ENCODE measurements at regions not wholly inside any gene's neighbourhood (a gene's known extent, or its start where the extent isn't known, plus 50 kb on each side); places are given as distances from the start of the nearest gene placed in this dataset.
A peak's percentile ranks its signal among the peaks of the same experiment; 100 is the strongest.

DNA sequence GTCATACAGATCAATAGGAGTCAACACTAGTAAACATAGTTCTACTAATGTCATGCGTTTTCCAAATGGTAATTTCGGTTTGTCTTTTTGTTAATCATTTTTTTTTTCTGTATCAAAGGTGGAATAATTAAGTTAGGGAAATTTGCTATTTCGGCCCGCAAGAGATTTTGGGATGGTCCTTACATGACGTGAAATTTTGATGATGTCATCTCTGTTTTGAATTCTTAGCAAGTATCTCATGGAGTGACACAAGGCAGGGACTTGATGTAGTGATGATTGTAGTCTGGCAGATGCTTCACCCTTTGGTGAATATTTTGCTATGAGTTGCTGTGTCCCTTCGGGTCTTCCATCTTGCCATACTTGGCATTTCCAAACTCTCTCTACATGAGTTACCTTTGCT, 608.0 kb downstream of the BCKDHB start:
- Histone ChIP-seq H3K27ac (ENCODE audit: extremely low read depth, low read depth, low read length) (no peak overlapping the region), H3K4me1 (ENCODE audit: control insufficient read depth, insufficient read depth, low read length) (no peaks in the 10 kb centered on the region), H3K9me3 (ENCODE audit: control insufficient read depth, insufficient read depth, low read depth, low read length) (no peaks in the 10 kb centered on the region), H3K4me3 (ENCODE audit: low read depth, low read length) (no peak overlapping the region), H3K36me3 (ENCODE audit: control insufficient read depth in 2 of 2, insufficient read depth in 1 of 2, low read length in 2 of 2) (no peaks in the 10 kb centered on the region)
- no peak for TF ChIP-seq SP3 (tag by site-specific recombination; IDR thresholded peaks at IDR 0.05)
- TF ChIP-seq, protein P1, sequence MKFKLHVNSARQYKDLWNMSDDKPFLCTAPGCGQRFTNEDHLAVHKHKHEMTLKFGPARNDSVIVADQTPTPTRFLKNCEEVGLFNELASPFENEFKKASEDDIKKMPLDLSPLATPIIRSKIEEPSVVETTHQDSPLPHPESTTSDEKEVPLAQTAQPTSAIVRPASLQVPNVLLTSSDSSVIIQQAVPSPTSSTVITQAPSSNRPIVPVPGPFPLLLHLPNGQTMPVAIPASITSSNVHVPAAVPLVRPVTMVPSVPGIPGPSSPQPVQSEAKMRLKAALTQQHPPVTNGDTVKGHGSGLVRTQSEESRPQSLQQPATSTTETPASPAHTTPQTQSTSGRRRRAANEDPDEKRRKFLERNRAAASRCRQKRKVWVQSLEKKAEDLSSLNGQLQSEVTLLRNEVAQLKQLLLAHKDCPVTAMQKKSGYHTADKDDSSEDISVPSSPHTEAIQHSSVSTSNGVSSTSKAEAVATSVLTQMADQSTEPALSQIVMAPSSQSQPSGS (tag by site-specific recombination; IDR thresholded peaks at IDR 0.05; ENCODE audit: low read depth) = peak; percentile 40; the same call in 1 of the 2 replicates
- POLR2A ChIA-PET = no interaction called here
- CTCF ChIA-PET = interaction anchor here (0.7 kb wide), 1 partner anchor 108 kb away, joined by 5 read pairs; no protein-coding TSS in a partner anchor

DNA sequence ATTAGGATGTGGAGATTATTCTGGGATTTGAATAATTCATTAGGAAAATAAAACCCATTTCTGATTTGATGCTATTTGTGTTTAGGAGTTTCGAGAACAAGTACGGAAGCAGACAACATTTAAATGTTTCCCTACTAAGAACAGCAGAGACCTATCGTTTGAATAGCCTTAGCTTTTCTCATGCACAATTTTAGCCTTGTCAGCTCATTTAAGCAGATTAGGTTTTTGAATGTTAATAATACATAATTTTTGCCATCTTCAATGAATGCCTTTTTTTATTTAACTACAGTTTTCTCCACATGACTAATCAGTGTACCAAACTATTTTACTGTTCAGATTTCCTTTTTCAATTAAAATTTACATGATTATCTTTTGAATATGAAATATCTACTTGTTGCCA, 592.0 kb downstream of the BCKDHB start:
- Histone ChIP-seq H3K4me3 (ENCODE audit: low read depth, low read length) (no peak overlapping the region), H3K4me1 (ENCODE audit: control insufficient read depth, insufficient read depth, low read length) (no peaks in the 10 kb centered on the region), H3K27ac (ENCODE audit: extremely low read depth, low read depth, low read length) (no peak overlapping the region), H3K9me3 (ENCODE audit: control insufficient read depth, insufficient read depth, low read depth, low read length) (no peaks in the 10 kb centered on the region), H3K36me3 (ENCODE audit: control insufficient read depth in 2 of 2, insufficient read depth in 1 of 2, low read length in 2 of 2) (no peaks in the 10 kb centered on the region)
- ChIA-PET CTCF (no interaction called here), POLR2A (no interaction called here)
- TF ChIP-seq, protein P2, sequence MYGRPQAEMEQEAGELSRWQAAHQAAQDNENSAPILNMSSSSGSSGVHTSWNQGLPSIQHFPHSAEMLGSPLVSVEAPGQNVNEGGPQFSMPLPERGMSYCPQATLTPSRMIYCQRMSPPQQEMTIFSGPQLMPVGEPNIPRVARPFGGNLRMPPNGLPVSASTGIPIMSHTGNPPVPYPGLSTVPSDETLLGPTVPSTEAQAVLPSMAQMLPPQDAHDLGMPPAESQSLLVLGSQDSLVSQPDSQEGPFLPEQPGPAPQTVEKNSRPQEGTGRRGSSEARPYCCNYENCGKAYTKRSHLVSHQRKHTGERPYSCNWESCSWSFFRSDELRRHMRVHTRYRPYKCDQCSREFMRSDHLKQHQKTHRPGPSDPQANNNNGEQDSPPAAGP (tag by site-specific recombination; IDR thresholded peaks at IDR 0.05) = no peak
- TF ChIP-seq EGR2 (tag by site-specific recombination; IDR thresholded peaks at IDR 0.05; ENCODE audit: low read depth) = no peak
- no peak for TF ChIP-seq ZNF202 (tag by site-specific recombination; IDR thresholded peaks at IDR 0.05; ENCODE audit: borderline replicate concordance)
- TF ChIP-seq, protein P3, sequence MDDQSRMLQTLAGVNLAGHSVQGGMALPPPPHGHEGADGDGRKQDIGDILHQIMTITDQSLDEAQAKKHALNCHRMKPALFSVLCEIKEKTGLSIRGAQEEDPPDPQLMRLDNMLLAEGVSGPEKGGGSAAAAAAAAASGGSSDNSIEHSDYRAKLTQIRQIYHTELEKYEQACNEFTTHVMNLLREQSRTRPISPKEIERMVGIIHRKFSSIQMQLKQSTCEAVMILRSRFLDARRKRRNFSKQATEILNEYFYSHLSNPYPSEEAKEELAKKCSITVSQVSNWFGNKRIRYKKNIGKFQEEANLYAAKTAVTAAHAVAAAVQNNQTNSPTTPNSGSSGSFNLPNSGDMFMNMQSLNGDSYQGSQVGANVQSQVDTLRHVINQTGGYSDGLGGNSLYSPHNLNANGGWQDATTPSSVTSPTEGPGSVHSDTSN (CRISPR knock-in tag; IDR thresholded peaks at IDR 0.05) = no peak
- no peak for TF ChIP-seq ZNF514 (tag by site-specific recombination; IDR thresholded peaks at IDR 0.05)
- no peak for TF ChIP-seq ZNF571 (tag by site-specific recombination; IDR thresholded peaks at IDR 0.05)
- TF ChIP-seq, protein P4, sequence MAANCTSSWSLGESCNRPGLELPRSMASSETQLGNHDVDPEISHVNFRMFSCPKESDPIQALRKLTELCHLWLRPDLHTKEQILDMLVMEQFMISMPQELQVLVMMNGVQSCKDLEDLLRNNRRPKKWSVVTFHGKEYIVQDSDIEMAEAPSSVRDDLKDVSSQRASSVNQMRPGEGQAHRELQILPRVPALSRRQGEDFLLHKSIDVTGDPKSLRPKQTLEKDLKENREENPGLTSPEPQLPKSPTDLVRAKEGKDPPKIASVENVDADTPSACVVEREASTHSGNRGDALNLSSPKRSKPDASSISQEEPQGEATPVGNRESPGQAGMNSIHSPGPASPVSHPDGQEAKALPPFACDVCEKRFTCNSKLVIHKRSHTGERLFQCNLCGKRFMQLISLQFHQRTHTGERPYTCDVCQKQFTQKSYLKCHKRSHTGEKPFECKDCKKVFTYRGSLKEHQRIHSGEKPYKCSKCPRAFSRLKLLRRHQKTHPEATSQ (tag by site-specific recombination; IDR thresholded peaks at IDR 0.05) = no peak
- TF ChIP-seq ZSCAN16 (tag by site-specific recombination; IDR thresholded peaks at IDR 0.05) = no peak
- no peak for TF ChIP-seq ZNF843 (tag by site-specific recombination; IDR thresholded peaks at IDR 0.05)
- no peak for TF ChIP-seq ZNF184 (tag by site-specific recombination; IDR thresholded peaks at IDR 0.05)
- no peak for TF ChIP-seq ZNF423 (tag by site-specific recombination; IDR thresholded peaks at IDR 0.05)
- no peak for TF ChIP-seq ZNF292 (tag by site-specific recombination; IDR thresholded peaks at IDR 0.05; ENCODE audit: borderline replicate concordance, low read depth)
- TF ChIP-seq ZBTB21 (tag by site-specific recombination; IDR thresholded peaks at IDR 0.05) = no peak
- TF ChIP-seq, protein P5, sequence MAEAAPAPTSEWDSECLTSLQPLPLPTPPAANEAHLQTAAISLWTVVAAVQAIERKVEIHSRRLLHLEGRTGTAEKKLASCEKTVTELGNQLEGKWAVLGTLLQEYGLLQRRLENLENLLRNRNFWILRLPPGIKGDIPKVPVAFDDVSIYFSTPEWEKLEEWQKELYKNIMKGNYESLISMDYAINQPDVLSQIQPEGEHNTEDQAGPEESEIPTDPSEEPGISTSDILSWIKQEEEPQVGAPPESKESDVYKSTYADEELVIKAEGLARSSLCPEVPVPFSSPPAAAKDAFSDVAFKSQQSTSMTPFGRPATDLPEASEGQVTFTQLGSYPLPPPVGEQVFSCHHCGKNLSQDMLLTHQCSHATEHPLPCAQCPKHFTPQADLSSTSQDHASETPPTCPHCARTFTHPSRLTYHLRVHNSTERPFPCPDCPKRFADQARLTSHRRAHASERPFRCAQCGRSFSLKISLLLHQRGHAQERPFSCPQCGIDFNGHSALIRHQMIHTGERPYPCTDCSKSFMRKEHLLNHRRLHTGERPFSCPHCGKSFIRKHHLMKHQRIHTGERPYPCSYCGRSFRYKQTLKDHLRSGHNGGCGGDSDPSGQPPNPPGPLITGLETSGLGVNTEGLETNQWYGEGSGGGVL (tag by site-specific recombination; IDR thresholded peaks at IDR 0.05) = no peak
- TF ChIP-seq SCRT2 (tag by site-specific recombination; IDR thresholded peaks at IDR 0.05) = no peak
- no peak for TF ChIP-seq KLF10 (tag by site-specific recombination; IDR thresholded peaks at IDR 0.05)
- TF ChIP-seq ZNF747 (tag by site-specific recombination; IDR thresholded peaks at IDR 0.05) = no peak
- TF ChIP-seq ZNF350 (tag by site-specific recombination; IDR thresholded peaks at IDR 0.05) = no peak
